NCI-H748 (cell line): ENCODE measurements at regions not wholly inside any gene's neighbourhood (a gene's known extent, or its start where the extent isn't known, plus 50 kb on each side); places are given as distances from the start of the nearest gene placed in this dataset.
A peak's percentile ranks its signal among the peaks of the same experiment; 100 is the strongest.
"Not testable (repeated sequence)": the region's sequence is repeated elsewhere in the genome, so short reads cannot be mapped to it uniquely, and the experiment has no call there.

Source experiments
- DNase-seq: peaks from one replicate; lab custom pipeline; 2025; ENCODE audit not compliant: unreplicated experiment; lab: John Stamatoyannopoulos, UW

GRCh38 chr7:82701949-82702348 is 258.4 kb upstream of the CACNA2D1 start:
- no peak for DNase-seq

GRCh38 chr7:82700741-82701140 is 257.2 kb upstream of the CACNA2D1 start:
- DNase-seq, result peak; percentile 89

GRCh38 chr7:82699773-82700186 is 256.2 kb upstream of the CACNA2D1 start:
- no peak for DNase-seq

DNA sequence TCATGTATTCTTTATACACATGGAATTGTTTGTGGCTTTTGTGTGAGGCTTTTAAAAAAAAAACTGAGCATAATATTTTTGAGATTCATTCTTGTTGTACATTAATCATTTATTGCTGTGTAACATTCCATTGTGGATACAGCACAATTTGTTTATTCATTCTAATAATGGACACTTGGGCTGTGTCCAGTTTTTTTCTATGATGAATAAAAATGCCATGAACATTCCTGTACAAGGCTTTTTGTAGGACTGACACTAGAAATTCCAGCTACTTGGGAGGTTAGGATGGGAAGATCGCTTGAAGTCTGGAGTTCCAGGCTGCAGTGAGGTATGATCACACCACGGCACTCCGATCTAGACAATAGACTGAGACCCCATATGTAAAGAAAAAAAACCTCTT is 254.3 kb upstream of the CACNA2D1 start:
- no peak for DNase-seq

GRCh38 chr7:82696631-82697030 is 253.1 kb upstream of the CACNA2D1 start:
- no peak for DNase-seq

GRCh38 chr7:82694022-82694421 is 250.4 kb upstream of the CACNA2D1 start:
- no peak for DNase-seq

- DNase-seq, result no peak
These were observed 247.4 kb upstream of the CACNA2D1 start for GRCh38 chr7:82690929-82691328.

DNA sequence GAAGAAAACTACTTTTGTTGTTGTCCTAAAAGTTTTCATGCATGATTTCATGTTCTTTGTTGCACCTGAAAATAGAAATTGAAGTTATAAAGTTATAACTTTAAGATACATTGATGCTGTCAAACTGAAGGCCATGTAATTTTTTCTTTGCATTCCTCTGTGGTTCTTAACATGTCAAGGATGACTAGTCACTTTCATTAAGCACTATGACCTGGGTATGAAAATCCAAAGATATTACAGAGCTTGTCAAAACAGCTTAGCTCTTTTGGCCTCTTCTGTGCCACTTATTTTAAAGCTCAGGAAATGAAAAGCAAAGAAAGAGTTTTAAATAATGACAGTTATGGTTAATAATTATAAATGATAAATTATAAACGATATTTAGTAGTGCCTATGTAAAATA is 241.6 kb upstream of the CACNA2D1 start:
- no peak for DNase-seq

DNA sequence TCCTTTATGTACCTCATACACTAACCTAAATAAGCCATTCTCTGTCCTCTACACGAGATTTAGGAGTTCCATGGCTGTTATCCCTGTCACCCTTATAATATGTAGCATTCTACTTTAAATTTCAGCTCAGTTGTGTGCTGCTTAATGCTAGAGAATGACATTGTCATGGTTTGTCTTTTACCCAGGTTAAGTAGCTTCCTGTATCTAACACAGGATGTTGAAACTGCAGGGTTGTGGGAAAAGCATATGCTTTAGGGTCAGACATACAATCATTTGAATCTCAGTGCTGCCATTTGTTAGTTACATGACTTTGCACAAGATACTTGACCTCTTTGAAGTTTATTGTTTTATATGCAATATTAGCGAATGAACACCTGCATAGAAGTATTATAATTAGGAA is 235.1 kb upstream of the CACNA2D1 start:
- no peak for DNase-seq

DNA sequence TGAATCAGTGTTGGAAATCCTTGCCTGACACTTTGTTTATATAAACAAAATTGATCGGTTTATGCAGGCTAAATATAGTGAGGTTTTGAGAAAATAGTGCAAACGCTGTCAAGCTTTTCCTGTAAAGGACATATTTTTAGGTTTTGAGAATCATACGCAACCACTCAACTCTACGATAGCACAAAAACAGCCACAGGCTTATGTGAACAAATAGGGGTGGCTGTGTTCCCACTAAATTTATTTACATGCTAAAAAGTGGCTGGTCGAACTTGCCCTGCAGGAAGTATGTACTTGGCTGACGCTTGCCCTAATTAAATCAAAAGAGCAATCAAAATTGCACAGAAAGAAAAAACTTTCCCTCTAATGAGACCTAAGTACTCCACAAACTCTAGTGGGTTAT is 234.7 kb upstream of the CACNA2D1 start:
- peak; percentile 6 for DNase-seq

- no peak for DNase-seq
These were observed 233.9 kb upstream of the CACNA2D1 start for GRCh38 chr7:82677493-82677892.

DNA sequence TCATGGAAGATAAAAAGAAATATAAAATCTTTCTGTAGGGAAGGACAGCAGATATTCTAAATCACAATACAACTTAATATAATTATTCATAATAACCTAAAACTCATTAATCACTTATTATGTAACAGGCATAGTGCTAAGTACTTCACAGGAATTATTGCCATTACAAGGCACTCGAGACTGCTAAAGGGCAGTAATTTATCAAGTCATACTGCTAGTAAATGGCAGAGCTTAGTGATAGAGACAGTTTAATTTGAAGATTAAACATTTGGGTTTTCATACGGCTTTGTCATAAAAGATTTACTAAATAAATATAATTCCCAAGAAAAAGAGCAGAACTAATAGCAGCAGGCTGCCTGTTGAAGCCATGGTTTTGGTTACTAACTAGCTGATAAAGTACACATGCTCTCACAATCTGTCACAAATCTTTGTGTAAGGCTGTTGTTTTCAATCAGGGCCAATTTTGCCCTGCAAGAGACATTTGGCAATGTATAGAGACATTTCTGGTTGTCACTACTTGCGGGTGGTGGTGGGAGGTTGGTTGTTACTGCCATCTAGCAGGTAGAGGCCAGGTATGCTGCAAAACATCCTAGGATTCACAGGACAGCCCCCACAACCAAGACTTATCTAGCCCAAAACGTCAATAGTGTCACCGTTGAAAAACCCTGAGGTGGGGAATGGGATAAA is 233.3 kb upstream of the CACNA2D1 start:
- peak; percentile 37 for DNase-seq

DNA sequence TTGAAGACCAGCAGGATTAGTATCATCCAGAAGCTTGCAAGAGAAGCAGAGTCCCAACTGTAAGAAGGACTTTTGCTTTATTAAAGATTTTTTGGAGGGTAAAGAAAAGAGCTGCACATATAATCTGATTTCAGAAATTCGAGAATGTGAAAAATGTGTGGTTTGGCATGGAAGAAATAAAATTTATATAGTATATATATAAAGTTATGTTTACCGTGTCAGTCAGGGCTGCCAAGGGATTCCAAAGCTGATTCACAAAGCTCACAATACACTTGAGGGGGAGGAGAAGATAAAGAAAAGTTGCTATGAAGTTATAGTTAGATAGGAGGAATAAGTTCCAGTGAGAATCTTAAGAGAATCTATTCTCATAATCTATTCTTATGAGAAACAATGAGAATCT is 231.8 kb upstream of the CACNA2D1 start:
- no peak for DNase-seq

DNA sequence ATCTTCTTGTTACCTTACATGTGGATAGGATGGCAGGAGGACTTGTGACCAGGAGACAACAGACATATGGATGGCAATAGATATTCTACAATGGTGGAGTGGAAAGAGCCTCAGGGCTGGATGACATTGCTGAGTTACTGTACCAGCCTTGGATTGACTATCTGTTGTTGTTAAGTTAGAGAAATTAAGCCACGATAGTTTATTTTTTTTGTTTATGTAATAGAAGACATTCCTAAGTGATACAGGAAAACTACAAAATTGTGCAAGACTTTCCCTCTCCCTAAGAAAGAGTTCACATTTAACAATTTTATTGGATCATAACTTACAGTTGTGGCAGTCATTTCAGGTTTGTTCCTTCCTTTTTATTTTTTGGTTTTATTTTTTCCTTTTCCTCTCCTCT is 230.7 kb upstream of the CACNA2D1 start:
- no peak for DNase-seq

GRCh38 chr7:82672078-82672477 is 228.5 kb upstream of the CACNA2D1 start:
- no peak for DNase-seq

DNA sequence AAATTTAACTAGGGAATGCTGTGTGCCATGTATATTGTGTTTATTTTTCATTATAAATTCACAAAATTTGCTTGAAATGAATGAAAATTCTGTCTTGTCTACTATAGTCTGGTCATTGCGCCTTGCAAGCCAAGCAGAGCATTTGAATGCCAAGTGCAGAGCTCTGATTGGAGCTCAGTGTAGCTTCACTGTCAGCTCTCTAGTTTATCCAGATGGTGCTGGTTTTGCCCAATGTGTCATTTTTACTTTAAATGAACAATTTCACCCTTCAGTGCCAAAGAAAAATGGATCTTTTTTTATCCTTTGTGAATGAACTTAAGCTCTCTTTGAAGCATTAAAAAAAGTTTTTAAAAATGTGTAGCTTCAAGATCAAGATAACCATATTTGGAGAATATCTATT is 225.6 kb upstream of the CACNA2D1 start:
- no peak for DNase-seq

- no peak for DNase-seq
These were observed 225.1 kb upstream of the CACNA2D1 start for GRCh38 chr7:82668676-82669075.

- DNase-seq, result no peak
These were observed 222.5 kb upstream of the CACNA2D1 start for GRCh38 chr7:82665966-82666507.

- DNase-seq, result no peak
These were observed 212.4 kb upstream of the CACNA2D1 start for GRCh38 chr7:82655965-82656364.

DNA sequence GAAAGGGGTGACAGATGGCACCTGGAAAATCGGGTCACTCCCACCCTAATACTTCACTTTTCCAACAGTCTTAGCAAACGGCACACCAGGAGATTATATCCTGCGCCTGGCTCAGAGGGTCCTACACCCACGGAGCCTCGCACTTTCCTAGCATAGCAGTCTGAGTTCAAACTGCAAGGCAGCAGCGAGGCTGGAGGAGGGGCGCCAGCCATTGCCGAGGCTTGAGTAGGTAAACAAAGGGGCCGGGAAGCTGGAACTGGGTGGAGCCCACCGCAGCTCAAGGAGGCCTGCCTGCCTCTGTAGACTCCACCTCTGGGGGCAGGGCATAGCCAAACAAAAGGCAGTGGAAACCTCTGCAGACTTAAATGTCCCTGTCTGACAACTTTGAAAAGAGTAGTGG is 206.5 kb upstream of the CACNA2D1 start:
- DNase-seq, result not testable (repeated sequence)

DNA sequence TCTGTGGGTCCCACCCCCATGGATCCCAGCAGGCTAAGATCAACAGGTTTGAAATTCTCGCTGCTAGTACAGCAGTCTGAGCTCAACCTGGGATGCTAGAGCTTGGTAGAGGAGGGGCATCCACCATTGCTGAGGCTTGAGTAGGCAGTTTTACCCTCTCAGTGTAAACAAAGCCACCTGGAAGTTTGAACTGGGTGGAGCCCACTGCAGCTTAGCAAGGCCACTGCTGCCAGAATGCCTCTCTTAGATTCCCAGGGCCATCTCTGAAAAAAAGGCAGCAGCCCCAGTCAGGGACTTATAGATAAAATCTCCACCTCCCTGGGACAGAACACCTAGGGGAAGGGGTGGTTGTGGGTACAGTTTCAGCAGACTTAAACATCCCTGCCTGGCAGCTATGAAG is 190.0 kb upstream of the CACNA2D1 start:
- peak; percentile 57 for DNase-seq

- no peak for DNase-seq
These were observed 188.4 kb upstream of the CACNA2D1 start for GRCh38 chr7:82631998-82632397.

DNA sequence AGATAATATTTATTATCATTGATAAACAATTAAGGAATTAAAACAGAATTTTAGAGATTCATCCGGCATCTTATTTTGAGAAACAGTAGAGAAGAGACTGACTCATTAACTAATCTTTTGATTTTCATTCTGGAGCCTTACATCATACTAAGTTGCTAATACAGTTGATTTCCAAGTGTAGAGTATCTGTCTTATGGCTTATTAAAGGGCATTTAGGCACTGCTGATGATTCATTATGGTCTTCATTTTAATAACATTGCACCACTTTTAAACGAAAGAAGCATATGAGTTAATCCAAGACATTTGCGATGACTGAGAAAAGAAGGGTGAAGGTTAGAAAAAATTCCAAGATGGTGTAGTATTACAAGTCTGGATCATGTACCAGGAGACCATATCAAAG is 186.0 kb upstream of the CACNA2D1 start:
- no peak for DNase-seq
